ENCODE measurements at regions not wholly inside any gene's neighbourhood (a gene's known extent, or its start where the extent isn't known, plus 50 kb on each side); places are given as distances from the start of the nearest gene placed in this dataset.

DNA sequence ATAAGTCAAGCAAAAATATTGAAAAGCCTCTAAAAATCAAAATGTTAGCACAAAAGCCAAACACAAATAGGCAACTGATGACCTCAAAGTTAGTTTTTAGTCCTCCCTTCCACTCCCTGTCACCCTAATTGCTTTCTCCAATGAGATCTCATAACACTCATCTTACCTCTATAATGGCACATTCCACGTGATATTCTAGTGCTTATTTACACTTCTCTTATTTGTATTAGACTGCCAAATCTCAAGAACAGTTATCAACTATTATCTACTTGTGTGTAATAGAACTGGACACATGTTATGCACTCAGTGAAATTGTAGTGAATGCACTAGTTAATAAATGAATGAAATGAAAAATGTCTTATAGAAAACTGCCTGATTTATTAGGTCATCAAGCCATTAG, 55.5 kb upstream of the AVPR1A start:
- ATAC-seq (ENCODE audit: low read depth) = no peak
- Histone ChIP-seq H3K4me2 (replicated peaks; ENCODE audit: low read depth, low read length, poor library complexity, severe bottlenecking) (no peak overlapping the region), H3K9ac (ENCODE audit: low read length) (no peak overlapping the region), H3K9me3 (ENCODE audit: control extremely low read depth in 1 of 3, control insufficient read depth in 2 of 3, insufficient read depth in 1 of 3, low read length in 2 of 3) (no peaks in the 10 kb centered on the region), H3K4me3 (ENCODE audit: control extremely low read depth in 1 of 5, extremely low read depth in 1 of 5, insufficient read depth in 1 of 5, low read depth in 2 of 5, low read length in 4 of 5) (no peak overlapping the region), H3K27me3 (replicated peaks in 1 of 4; ENCODE audit: control extremely low read depth in 1 of 4, control insufficient read depth in 3 of 4, insufficient read depth in 4 of 4, low read length in 3 of 4) (no peaks in the 10 kb centered on the region), H3K36me3 (replicated peaks in 1 of 2; ENCODE audit: control extremely low read depth in 1 of 2, control insufficient read depth in 1 of 2, extremely low read depth in 1 of 2, insufficient read depth in 2 of 2, low read length in 1 of 2) (no peaks in the 10 kb centered on the region), H2AFZ (ENCODE audit: insufficient read depth, low read depth, low read length, poor library complexity, severe bottlenecking) (no peak overlapping the region), H3K4me1 (ENCODE audit: control insufficient read depth in 2 of 2, insufficient read depth in 2 of 2, low read length in 2 of 2) (no peaks in the 10 kb centered on the region), H3K79me2 (ENCODE audit: control insufficient read depth, insufficient read depth, low read length) (no peaks in the 10 kb centered on the region), H4K20me1 (ENCODE audit: control insufficient read depth, insufficient read depth, low read length, poor library complexity, severe bottlenecking) (no peaks in the 10 kb centered on the region), H3K27ac (ENCODE audit: low read length in 2 of 2) (no peak overlapping the region)
- Mint-ChIP-seq H3K4me3 (no peak overlapping the region), H3K4me1 (no peaks in the 10 kb centered on the region), H3K9me3 (ENCODE audit: insufficient read depth) (peaks cover under 1% of the 10 kb centered on the region), H3K27me3 (no peaks in the 10 kb centered on the region), H3K27ac (no peak overlapping the region)
- ChIA-PET CTCF (no interaction called here), POLR2A (no interaction called here)
- TF ChIP-seq, protein P1, sequence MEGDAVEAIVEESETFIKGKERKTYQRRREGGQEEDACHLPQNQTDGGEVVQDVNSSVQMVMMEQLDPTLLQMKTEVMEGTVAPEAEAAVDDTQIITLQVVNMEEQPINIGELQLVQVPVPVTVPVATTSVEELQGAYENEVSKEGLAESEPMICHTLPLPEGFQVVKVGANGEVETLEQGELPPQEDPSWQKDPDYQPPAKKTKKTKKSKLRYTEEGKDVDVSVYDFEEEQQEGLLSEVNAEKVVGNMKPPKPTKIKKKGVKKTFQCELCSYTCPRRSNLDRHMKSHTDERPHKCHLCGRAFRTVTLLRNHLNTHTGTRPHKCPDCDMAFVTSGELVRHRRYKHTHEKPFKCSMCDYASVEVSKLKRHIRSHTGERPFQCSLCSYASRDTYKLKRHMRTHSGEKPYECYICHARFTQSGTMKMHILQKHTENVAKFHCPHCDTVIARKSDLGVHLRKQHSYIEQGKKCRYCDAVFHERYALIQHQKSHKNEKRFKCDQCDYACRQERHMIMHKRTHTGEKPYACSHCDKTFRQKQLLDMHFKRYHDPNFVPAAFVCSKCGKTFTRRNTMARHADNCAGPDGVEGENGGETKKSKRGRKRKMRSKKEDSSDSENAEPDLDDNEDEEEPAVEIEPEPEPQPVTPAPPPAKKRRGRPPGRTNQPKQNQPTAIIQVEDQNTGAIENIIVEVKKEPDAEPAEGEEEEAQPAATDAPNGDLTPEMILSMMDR (IDR thresholded peaks at IDR 0.05) = no peak
- TF ChIP-seq EZH2 (IDR thresholded peaks at IDR 0.05; ENCODE audit: borderline replicate concordance, insufficient read depth, low read depth, low read length, poor library complexity, severe bottlenecking) = no peak
- intact Hi-C loops (cut with micrococcal nuclease) = no loop called here
- no peak for DNase-seq
- WGBS (ENCODE audit: insufficient coverage) = no CpG with 5 or more reads among the region's 1 CpG

Data from B cell (primary cell).